AG04449 (cell line): ENCODE measurements at regions not wholly inside any gene's neighbourhood (a gene's known extent, or its start where the extent isn't known, plus 50 kb on each side); places are given as distances from the start of the nearest gene placed in this dataset.
"Not testable (repeated sequence)": the region's sequence is repeated elsewhere in the genome, so short reads cannot be mapped to it uniquely, and the experiment has no call there.

ENCODE experiments used
- CTCF ChIA-PET: fragments of 350-600 bp; formaldehyde crosslinking; extraction: SDS; loops from one replicate; lab custom pipeline; 2021; ENCODE audit warnings: antibody characterized with exemption; lab: Yijun Ruan, JAX
- POLR2A ChIA-PET: fragments of 400-600, 350-600 bp; formaldehyde crosslinking; extraction: SDS; loops from one replicate; lab custom pipeline; 2020; ENCODE audit warnings: antibody characterized with exemption, inconsistent platforms; lab: Yijun Ruan, JAX
- DNase-seq: peaks from one replicate; pipeline ENCODE4 v3.0.0-alpha.2; 2010; ENCODE audit warnings: low read depth, low spot score
- H3K4me3 ChIP-seq: 2 replicates; pipeline ENCODE4 v1.5.1; 2011; ENCODE audit warnings: low read depth, mild to moderate bottlenecking, control low read depth, low read length
- TF ChIP-seq, protein P1 (sequence below): IDR thresholded peaks from one replicate; pipeline ENCODE4 v1.5.1; 2011; ENCODE audit warnings: mild to moderate bottlenecking, moderate library complexity, low read length, control low read depth, inconsistent platforms; ENCODE audit not compliant: insufficient read depth; ENCODE audit errors: missing control alignments

GRCh38 chr2:167721593-167721992 lies 525.8 kb downstream of the STK39 start:
- H3K4me3 ChIP-seq, result no peak overlapping the region
- TF ChIP-seq, protein P1, sequence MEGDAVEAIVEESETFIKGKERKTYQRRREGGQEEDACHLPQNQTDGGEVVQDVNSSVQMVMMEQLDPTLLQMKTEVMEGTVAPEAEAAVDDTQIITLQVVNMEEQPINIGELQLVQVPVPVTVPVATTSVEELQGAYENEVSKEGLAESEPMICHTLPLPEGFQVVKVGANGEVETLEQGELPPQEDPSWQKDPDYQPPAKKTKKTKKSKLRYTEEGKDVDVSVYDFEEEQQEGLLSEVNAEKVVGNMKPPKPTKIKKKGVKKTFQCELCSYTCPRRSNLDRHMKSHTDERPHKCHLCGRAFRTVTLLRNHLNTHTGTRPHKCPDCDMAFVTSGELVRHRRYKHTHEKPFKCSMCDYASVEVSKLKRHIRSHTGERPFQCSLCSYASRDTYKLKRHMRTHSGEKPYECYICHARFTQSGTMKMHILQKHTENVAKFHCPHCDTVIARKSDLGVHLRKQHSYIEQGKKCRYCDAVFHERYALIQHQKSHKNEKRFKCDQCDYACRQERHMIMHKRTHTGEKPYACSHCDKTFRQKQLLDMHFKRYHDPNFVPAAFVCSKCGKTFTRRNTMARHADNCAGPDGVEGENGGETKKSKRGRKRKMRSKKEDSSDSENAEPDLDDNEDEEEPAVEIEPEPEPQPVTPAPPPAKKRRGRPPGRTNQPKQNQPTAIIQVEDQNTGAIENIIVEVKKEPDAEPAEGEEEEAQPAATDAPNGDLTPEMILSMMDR, result no peak
- DNase-seq, result no peak
- ChIA-PET POLR2A (no interaction called here), CTCF (no interaction called here)

DNA sequence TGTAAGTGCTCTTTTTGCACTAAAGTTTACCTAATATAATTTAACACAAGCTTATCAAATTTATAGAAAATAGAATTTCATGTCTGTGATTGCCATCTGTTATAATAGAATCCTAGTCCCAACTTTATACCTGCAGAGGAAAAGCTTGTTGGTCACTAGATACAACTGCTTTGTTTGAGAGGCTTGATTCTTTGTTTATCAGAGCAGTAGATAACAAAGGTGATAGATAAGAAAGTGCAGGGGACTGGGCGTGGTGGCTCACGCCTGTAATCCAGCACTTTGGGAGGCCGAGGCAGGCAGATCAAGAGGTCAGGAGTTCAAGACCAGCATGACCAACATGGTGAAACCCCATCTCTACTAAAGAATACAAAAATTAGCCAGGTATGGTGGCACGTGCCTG lies 528.0 kb downstream of the STK39 start:
- ChIA-PET CTCF (no interaction called here), POLR2A (no interaction called here)
- TF ChIP-seq, protein P1, result no peak
- no peak for DNase-seq
- no peak overlapping the region for H3K4me3 ChIP-seq

- no peak overlapping the region for H3K4me3 ChIP-seq
- ChIA-PET POLR2A (no interaction called here), CTCF (no interaction called here)
- DNase-seq, result no peak
- TF ChIP-seq, protein P1, result no peak
Measured at GRCh38 chr2:167718560-167718959, 528.8 kb downstream of the STK39 start.

DNA sequence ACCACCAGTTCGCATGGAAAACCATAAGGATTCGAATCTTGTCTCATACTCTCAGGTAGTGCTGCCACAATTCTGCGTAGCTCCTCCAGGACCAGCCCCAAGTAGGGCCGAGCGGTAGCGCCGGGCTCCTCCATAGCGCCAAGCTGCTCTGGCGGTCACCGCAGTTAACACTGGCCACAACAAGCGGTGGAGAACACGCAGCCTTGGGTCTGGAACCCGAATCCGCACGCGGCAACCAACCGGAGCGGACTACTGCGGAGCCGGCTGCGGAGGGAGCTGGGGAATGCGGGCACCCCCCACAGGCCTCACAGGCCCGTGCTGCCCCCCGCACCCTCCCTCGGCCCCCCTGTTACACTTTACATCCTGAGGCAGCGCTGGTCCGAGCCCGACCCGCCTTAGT lies 531.5 kb downstream of the STK39 start:
- H3K4me3 ChIP-seq, result no peak overlapping the region
- TF ChIP-seq, protein P1, result no peak
- POLR2A ChIA-PET, result no interaction called here
- CTCF ChIA-PET, result no interaction called here
- DNase-seq, result no peak

DNA sequence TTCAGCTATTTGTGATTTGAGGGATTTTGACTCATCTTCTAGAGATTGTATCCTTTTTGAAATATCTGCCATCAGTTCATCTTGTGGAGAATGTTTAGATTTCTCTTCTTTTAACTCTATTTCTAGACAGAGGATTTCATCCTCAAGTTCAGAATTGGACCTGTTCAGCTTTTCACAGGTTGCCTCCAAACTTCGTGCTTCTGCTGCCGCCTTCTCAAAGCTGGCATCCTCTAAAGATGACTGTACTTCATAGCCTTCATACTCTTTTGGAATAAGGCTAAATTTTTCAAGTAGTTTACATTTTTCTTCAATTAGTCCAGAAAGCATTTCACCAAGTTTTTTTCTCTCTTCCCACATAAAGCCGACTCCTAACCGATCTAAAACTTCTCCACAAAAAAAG lies 531.9 kb downstream of the STK39 start:
- POLR2A ChIA-PET, DNase-seq, H3K4me3 ChIP-seq, CTCF ChIA-PET: not testable (repeated sequence)

- POLR2A ChIA-PET, result no interaction called here
Measured at GRCh38 chr2:167712275-167712674, 535.1 kb downstream of the STK39 start.

DNA sequence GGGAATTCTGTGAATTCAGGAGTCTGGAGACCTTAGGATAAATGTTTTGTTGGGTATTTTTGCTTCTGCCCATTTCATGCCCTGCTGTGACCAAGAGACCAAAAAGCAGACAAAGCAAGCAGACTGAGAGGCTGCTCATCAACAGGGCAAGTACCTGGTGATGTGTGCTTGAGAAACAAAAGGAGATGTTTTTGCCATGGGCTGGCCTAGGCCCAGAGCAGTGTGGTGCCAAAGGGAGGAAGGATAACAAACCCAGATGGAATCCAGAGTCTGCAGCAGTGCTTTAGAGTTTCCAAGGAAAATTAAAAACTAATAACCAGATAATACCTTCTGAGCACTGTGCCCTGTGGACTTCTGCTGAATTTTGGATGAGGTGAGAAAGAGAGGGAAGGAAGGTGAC lies 538.4 kb downstream of the STK39 start:
- DNase-seq, result no peak
- ChIA-PET POLR2A (no interaction called here), CTCF (no interaction called here)
- TF ChIP-seq, protein P1, result no peak
- no peak overlapping the region for H3K4me3 ChIP-seq

More at GRCh38 chr2:167712275-167712674, 535.1 kb downstream of the STK39 start:
- CTCF ChIA-PET, result interaction anchor here (0.6 kb wide), 1 partner anchor 406 kb away, joined by 3 read pairs; no protein-coding TSS in a partner anchor
- no peak for DNase-seq
- H3K4me3 ChIP-seq, result no peak overlapping the region
- TF ChIP-seq, protein P1, result no peak
